OCI-LY1 (cell line): ENCODE measurements at regions not wholly inside any gene's neighbourhood (a gene's known extent, or its start where the extent isn't known, plus 50 kb on each side); places are given as distances from the start of the nearest gene placed in this dataset.

Experiments
- EZH2 ChIP-seq: fragments of 200-600 bp; sonication (generic), shearing (Covaris generic); IDR thresholded peaks from 2 replicates; pipeline ENCODE4 v1.8.0; 2017; ENCODE audit warnings: borderline replicate concordance, mixed run types, mild to moderate bottlenecking, antibody characterized with exemption, low read length, moderate library complexity, mixed read lengths
- TF ChIP-seq, protein P1 (sequence below): fragments of 200-600 bp; sonication (generic), shearing (Covaris generic); IDR thresholded peaks from 2 replicates; pipeline ENCODE4 v1.5.1; 2017; ENCODE audit warnings: mild to moderate bottlenecking, antibody characterized with exemption, low read length, moderate library complexity, mixed read lengths

DNA sequence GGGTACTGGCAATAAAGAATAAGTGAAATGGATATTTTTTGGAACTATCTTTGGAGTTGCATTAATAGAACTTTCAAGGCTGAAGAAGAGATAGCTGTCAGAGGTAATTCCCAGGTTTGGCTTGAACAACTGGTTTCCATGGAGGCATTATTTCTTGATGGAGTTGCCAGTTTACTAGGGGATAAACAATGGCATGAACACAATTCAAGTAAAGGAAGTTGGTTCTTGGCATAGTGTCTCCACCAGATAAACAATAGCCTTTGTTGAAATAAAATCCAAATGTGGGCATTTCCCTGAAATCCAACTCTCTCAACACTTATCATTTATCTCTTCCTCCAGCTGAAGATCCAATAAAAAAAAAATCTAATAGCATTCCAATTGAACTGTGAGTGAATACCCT, 454.9 kb downstream of the C6orf118 start:
- TF ChIP-seq, protein P1, sequence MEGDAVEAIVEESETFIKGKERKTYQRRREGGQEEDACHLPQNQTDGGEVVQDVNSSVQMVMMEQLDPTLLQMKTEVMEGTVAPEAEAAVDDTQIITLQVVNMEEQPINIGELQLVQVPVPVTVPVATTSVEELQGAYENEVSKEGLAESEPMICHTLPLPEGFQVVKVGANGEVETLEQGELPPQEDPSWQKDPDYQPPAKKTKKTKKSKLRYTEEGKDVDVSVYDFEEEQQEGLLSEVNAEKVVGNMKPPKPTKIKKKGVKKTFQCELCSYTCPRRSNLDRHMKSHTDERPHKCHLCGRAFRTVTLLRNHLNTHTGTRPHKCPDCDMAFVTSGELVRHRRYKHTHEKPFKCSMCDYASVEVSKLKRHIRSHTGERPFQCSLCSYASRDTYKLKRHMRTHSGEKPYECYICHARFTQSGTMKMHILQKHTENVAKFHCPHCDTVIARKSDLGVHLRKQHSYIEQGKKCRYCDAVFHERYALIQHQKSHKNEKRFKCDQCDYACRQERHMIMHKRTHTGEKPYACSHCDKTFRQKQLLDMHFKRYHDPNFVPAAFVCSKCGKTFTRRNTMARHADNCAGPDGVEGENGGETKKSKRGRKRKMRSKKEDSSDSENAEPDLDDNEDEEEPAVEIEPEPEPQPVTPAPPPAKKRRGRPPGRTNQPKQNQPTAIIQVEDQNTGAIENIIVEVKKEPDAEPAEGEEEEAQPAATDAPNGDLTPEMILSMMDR = no peak
- no peak for TF ChIP-seq EZH2
